Body of pancreas (tissue), 4 donors: ENCODE measurements at regions not wholly inside any gene's neighbourhood (a gene's known extent, or its start where the extent isn't known, plus 50 kb on each side); places are given as distances from the start of the nearest gene placed in this dataset.

Source experiments
- POLR2A ChIP-seq, 3 donors: fragments of 450-650 bp; IDR thresholded peaks; one replicate each; pipeline ENCODE4 v1.6.1; 2016; ENCODE audit warnings: antibody characterized with exemption in 3 of 3, mild to moderate bottlenecking in 2 of 3
- TF ChIP-seq, protein P1 (sequence below), 7 experiments: fragments of 450-650 bp in 4 of 7; fragments of 200-600 bp in 3 of 7; sonication (generic) in 3 of 7; IDR thresholded peaks; one replicate each; pipeline ENCODE4 v1.5.1; 2016 to 2019; ENCODE audit warnings: antibody characterized with exemption in 7 of 7

DNA sequence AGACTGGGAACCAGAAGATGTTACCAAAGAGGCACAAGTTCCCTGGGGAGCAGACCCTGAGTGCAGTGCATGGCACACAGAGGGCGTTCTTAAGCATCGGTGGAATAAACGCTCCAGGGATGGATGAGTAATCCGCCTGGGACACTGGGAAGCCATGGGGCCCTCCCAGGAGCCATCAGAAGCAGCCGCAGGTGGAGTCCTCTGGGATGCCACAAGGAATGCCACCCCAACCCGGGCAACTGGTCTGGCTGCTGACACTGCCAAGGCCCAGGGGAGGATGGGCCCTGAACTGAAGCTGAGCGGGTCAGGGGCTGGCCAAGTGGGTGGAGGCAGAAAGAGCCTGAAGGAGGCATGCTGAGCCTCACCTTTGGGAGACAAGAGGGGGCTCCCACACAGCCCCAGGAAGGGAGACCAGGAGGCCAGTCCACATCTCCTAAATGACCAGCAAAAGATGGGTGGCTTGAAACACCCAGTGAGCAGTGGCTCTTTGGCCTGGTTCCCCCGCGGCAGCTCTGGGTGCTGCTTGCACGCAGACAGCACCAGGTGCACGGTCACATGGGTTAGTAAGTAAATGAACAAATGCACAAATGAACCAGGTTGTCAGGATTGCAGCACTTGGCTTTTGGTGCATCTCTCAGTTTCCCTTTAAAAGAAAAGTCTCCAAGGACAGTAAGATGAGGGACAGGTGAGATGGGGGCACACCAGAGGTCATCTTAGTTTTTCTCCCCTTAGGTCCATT lies 141.3 kb upstream of the ZMIZ1 start:
- TF ChIP-seq, protein P1, sequence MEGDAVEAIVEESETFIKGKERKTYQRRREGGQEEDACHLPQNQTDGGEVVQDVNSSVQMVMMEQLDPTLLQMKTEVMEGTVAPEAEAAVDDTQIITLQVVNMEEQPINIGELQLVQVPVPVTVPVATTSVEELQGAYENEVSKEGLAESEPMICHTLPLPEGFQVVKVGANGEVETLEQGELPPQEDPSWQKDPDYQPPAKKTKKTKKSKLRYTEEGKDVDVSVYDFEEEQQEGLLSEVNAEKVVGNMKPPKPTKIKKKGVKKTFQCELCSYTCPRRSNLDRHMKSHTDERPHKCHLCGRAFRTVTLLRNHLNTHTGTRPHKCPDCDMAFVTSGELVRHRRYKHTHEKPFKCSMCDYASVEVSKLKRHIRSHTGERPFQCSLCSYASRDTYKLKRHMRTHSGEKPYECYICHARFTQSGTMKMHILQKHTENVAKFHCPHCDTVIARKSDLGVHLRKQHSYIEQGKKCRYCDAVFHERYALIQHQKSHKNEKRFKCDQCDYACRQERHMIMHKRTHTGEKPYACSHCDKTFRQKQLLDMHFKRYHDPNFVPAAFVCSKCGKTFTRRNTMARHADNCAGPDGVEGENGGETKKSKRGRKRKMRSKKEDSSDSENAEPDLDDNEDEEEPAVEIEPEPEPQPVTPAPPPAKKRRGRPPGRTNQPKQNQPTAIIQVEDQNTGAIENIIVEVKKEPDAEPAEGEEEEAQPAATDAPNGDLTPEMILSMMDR (IDR thresholded peaks at IDR 0.05), result no peak
- no peak for TF ChIP-seq POLR2A (IDR thresholded peaks at IDR 0.05)
